ENCODE measurements at regions not wholly inside any gene's neighbourhood (a gene's known extent, or its start where the extent isn't known, plus 50 kb on each side); places are given as distances from the start of the nearest gene placed in this dataset.

- Histone ChIP-seq H3K4me1 (no peaks in the 10 kb centered on the region), H3K27ac (no peak overlapping the region), H3K4me3 (no peak overlapping the region), H3K9me3 (no peaks in the 10 kb centered on the region), H3K36me3 (no peaks in the 10 kb centered on the region), H3K27me3 (no peaks in the 10 kb centered on the region)
- in situ Hi-C loops (cut with MboI; ENCODE audit: low sequenced_read_pairs in 4 of 4): no loop called here
- intact Hi-C loops (cut with DNase I; ENCODE audit: low total_unique reads): no loop called here
- ATAC-seq (no peak), DNase-seq (no peak)
- TF ChIP-seq POLR2A (IDR thresholded peaks at IDR 0.05): no peak
- no peak for TF ChIP-seq CTCF (IDR thresholded peaks at IDR 0.05 in 4 of 5, conservative IDR thresholded peaks at IDR 0.05 in 1 of 5)
These were observed 690.1 kb downstream of the METTL15 start for GRCh38 chr11:28798286-28798685.

- in situ Hi-C loops (cut with MboI; ENCODE audit: low sequenced_read_pairs in 4 of 4) (no loop called here), intact Hi-C loops (cut with DNase I; ENCODE audit: low total_unique reads) (no loop called here)
- ATAC-seq: no peak
- Histone ChIP-seq H3K9me3 (no peaks in the 10 kb centered on the region), H3K27ac (no peak overlapping the region), H3K4me1 (no peaks in the 10 kb centered on the region), H3K36me3 (no peaks in the 10 kb centered on the region), H3K4me3 (no peak overlapping the region), H3K27me3 (no peaks in the 10 kb centered on the region)
- no peak for DNase-seq
- TF ChIP-seq CTCF (IDR thresholded peaks at IDR 0.05 in 4 of 5, conservative IDR thresholded peaks at IDR 0.05 in 1 of 5) (no peak), POLR2A (IDR thresholded peaks at IDR 0.05) (no peak)
These were observed 689.3 kb downstream of the METTL15 start for GRCh38 chr11:28797536-28797935.

- DNase-seq (no peak), ATAC-seq (no peak)
- Histone ChIP-seq H3K27me3 (no peaks in the 10 kb centered on the region), H3K4me1 (no peaks in the 10 kb centered on the region), H3K9me3 (no peaks in the 10 kb centered on the region), H3K36me3 (no peaks in the 10 kb centered on the region), H3K27ac (no peak overlapping the region), H3K4me3 (no peak overlapping the region)
- TF ChIP-seq CTCF (IDR thresholded peaks at IDR 0.05 in 4 of 5, conservative IDR thresholded peaks at IDR 0.05 in 1 of 5): no peak
- TF ChIP-seq POLR2A (IDR thresholded peaks at IDR 0.05): no peak
- in situ Hi-C loops (cut with MboI; ENCODE audit: low sequenced_read_pairs in 4 of 4): no loop called here
- intact Hi-C loops (cut with DNase I; ENCODE audit: low total_unique reads): no loop called here
These were observed 686.2 kb downstream of the METTL15 start for GRCh38 chr11:28794405-28794804.

- intact Hi-C loops (cut with DNase I; ENCODE audit: low total_unique reads) (no loop called here), in situ Hi-C loops (cut with MboI; ENCODE audit: low sequenced_read_pairs in 4 of 4) (no loop called here)
These were observed 685.1 kb downstream of the METTL15 start for GRCh38 chr11:28793282-28793738.

More at GRCh38 chr11:28793282-28793738, 685.1 kb downstream of the METTL15 start:
- Histone ChIP-seq H3K4me1 (no peaks in the 10 kb centered on the region), H3K27ac (no peak overlapping the region), H3K9me3 (no peaks in the 10 kb centered on the region), H3K27me3 (no peaks in the 10 kb centered on the region), H3K36me3 (no peaks in the 10 kb centered on the region), H3K4me3 (no peak overlapping the region)
- ATAC-seq (no peak), DNase-seq (no peak)
- TF ChIP-seq CTCF (IDR thresholded peaks at IDR 0.05 in 4 of 5, conservative IDR thresholded peaks at IDR 0.05 in 1 of 5) (no peak), POLR2A (IDR thresholded peaks at IDR 0.05) (no peak)
